Fibroblast of upper back skin (primary cell): ENCODE measurements at regions not wholly inside any gene's neighbourhood (a gene's known extent, or its start where the extent isn't known, plus 50 kb on each side); places are given as distances from the start of the nearest gene placed in this dataset.
"Not testable (repeated sequence)": the region's sequence is repeated elsewhere in the genome, so short reads cannot be mapped to it uniquely, and the experiment has no call there.

Experiments
- DNase-seq: peaks from one replicate; pipeline ENCODE4 v3.0.0-alpha.2; 2013

DNA sequence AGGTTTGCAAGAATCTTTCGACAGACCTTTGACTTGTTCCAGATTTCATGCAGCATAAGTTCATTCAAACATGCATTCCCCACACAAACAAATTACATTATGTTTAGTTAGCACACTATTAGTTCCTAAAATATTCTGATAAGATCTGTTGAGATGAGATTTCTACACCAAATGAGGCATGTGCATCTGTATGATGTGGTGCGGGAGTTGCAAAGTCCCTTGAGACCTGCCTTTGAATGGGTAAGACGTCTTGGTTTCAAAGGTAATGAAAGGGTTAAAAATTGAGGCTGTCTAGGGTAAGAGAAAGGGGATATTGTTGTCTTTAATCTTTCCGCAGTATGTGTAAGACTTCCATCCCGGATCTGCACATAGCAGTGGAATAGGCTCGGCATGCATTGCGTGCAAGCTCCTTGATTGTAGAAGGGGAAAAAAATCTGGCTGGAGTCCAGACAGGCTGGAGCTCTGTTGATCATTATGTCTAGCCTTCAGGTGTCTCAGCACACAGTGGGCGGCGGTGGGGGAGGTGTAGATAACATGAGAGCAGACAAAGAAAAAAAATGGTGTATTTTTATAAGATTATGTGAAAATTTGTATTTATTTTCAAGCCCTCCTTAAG lies 296.6 kb downstream of the PTPRC start:
- peak; percentile 99 for DNase-seq

DNA sequence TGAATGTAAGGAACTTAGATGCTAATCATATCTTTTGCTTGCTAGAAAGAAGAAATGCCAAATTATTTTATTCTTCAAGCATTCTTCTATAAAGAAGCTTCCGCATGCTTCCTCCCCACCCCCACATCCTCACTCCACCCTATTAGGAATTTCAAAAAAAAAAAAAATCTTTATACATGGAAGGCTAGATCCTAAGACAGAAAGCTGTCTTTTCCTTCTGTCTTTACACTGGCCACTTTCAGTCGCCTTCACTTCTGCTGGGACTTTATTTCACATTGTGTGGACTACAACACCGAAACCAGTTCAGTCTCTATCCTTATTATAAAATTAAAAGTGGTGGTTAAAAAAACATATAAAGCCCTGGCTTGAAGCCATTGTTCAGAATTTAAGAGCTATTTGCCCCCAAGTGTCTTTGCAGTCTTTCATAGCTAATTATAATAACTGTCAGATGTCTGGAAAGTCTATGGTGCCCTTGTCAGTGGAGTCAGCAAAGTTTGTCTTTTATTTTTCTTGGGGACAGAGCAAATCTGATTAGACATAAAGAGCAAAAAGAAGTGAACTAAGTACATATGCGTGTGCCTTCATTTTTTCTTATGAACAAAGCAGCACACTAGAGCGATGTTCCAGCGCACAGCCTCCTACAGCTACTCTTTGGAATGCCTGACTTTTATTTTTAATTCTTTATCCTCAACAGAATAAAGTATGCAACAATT lies 297.7 kb downstream of the PTPRC start:
- peak; percentile 57 for DNase-seq

DNA sequence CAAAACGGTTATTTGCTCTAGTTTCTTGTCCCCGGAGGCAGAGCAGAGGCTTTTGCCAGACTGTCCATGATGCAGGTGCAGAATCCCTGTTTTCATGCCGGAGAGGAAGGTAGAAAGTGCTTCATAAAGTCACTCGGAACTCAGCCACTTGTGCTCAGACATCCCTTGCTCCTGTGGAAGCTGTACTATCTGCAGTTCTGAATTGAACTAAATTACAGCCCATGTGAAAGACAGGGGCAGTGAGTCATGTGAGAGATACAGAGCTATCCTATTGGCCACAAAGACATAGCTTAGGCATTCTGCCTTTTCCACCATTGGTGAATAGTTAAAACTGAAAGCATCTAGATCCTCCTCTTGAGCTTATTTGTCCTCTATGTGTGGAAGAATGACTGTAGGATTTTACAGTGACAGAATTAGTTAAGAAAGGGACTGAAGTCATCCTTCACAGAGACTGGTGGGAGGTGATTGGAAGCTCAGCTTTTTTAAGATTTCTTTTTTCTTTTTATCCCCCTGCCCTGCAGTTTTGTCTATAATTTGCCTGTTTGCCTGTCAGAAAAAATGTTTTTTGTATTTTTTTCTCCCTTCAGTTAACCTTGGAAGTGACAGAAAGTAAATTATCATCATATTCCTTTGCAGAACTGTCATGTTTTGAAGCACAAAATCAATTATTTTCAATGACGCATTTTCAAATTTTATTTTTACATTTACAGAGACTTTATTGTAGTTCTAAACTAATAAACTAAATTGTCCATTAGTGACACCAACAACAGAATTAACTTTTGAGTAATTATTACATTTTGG lies 298.6 kb downstream of the PTPRC start:
- DNase-seq = peak; percentile 94

DNA sequence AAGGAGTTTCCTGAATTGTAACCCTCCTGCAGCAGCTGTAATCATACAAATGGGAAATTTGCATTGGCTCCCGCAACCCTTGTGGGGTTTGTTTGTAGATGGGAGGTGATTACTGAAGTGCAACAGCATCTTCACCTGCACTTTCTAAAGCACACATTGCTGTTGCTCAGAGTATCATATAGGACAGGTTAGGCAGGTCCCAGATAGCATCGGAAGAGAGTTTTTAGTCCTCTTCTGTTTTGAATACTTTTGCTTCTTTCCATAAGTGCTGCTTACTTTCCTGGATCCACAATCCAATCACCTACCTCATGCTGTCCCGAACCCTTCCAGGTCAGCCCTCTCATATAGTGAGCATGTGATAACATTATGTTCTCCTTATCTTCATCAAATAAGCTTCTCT lies 300.4 kb downstream of the PTPRC start:
- no peak for DNase-seq

DNA sequence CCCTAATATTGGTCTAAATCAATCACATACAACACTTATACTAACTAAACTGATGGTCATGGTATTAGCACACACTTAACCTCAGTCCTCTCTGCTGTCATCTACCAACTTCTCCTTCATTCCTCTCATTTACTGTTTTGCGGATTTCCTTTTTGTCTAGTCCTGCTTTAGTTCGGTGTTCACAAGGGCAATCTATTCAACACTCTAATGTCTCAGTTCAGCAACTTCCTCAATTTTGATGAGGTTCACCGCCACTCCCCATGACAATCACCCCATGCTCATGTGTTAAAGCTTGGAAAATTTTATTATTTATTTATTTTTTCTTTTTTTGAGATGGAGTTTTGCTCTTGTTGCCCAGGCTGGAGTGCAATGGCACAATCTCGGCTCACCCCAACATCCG lies 301.1 kb downstream of the PTPRC start:
- no peak for DNase-seq

DNA sequence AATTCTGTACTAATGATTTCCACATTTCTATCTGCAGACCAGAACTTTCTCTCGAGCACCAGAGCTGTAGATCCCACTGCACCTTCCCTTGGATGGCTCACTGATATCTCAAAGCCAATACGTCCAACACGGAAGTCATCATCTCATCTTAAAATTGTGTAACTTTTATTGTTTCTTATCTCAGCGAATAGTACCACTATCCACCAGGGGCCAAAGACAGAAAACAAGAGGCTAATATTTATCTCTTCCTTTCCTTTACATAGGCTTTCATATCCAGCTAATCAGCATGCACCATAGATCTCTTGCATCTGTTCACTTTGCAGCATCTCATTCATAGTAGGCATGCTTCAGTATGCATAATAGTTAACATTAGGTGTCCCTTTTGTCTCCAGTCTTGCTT lies 303.6 kb downstream of the PTPRC start:
- DNase-seq = no peak

DNA sequence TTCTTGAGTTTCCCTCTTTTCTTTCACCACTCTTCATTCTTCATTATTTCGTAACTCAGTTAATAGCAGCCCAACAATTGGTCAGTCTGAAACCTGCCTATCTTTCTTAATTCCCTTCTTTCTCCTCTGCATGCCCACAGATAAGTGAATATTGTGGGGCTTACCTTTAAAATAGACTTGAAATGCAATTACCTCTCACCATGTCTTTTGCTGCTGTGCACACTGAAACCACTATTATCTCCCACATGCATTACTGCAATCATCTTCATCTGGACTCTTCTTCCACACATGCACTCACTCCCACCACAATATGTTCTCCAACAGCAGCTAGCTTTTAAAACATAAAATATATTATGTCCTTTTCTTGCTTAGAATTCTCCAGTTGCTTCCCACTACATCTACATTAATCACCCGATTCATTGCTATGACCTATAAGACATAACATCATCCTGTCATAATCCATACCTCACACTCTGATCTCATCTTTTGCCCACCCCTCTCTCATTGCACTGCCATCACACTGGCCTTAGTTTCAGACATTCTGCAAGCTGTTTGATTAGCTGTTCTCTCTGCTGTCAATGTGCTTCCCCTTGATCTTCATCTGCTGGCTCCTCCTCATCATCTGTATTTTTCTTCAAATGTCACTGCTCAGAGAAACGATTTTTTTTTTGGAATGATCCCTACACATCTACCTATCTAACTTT lies 304.8 kb downstream of the PTPRC start:
- DNase-seq = no peak

DNA sequence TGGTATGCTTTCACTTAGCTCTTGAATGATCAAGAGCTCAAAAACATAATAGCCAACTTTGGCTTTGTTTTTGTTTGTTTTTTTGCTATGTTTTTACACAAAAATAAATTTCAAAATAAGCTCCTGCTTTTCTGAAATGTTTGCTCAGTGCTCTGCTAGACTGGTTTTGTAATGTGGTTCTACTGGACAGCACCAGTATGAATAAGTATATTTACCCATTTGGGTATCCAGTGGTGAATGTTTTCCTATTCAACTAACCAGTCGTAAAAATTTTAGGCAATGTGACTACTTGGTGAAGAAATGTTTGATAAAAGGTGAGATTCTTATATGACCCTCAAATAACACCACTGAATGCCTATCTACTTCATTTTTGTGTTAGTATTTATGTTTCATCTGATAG lies 308.6 kb downstream of the PTPRC start:
- DNase-seq = no peak

DNA sequence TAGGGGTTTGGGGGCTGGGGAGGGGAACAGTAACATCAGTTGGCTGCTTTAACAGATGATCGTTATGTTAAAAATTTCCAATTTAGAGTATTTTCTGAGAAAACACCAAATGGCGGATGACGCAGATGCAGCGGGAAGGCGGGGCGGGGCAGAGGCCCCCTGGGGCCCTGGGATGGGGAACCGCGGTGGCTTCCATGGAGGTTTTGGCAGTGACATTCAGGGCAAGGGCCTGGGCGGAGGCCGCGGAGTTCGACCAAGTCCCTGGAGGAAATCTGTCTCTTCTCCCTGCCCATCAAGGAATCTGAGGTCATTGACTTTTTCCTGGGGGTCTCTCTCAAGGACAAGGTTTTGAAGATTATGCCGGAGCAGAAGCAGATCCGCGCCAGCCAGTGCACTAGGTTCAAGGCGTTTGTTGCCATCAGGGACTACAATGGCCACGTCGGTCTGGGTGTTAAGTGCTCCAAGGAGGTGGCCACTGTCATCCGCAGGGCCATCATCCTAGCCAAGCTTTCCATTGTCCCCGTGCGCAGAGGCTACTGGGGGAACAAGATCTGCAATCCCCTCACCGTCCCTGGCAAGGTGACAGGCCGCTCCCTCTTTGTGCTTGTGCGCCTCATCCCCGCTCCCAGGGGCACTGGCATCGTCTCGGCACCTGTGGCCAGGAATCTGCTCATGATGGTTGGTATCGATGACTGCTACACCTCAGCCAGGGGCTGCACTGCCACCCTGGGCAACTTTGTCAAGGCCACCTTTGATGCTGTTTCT lies 310.2 kb downstream of the PTPRC start:
- no peak for DNase-seq

DNA sequence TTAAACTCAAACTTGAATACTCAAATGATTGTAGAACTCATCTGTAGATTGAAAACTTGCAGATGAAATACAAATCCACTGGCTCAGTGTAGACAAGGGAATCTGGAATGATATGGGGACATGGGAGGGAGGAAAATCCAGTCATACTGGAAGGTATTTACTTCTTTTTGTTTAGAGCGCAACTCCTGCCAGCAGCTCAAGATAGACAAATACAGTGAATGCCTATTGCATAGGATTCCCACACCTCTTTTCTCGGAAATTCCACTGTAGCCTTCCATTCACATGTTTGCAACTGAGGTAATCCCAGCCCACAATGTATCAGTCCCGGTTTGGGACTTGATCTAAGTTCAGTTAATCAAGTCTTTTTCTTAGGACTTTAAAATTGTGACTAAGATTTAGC lies 311.2 kb downstream of the PTPRC start:
- DNase-seq = no peak

DNA sequence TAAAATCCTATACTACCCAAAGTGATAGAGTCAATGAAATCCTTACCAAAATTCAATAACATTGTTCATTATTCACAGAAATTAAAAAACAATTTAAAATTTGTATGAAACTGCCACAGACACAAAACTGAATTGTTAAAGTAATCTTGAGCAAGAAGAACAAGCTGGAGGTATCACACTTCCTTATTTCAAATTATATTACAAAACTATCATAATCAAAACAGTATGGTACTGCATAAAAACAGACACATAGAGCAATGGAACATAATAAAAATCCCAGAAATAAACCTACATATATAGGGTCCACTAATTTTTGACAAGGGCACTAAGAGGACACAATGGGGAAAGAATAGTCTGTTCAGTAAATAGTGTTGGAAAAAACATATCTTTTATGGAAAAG lies 316.2 kb downstream of the PTPRC start:
- DNase-seq = no peak

DNA sequence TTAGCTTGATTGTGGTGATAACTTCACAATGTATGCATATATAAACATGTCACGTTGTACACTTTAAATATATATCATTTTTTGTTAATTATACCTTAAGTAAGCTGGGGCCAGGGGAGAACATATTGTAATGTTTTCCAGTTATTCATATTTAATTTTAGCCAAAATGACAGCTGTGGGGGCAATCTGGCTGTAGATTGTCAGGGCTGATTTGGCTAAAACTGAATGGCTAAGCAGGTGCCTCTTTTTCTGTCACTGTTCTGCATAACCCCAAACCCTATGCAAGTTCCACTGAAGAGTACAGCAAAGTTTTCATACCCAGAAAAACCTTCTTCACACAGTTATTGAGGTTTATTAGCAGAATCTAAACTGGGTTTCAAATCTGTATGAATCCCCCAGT lies 318.2 kb downstream of the PTPRC start:
- no peak for DNase-seq

DNA sequence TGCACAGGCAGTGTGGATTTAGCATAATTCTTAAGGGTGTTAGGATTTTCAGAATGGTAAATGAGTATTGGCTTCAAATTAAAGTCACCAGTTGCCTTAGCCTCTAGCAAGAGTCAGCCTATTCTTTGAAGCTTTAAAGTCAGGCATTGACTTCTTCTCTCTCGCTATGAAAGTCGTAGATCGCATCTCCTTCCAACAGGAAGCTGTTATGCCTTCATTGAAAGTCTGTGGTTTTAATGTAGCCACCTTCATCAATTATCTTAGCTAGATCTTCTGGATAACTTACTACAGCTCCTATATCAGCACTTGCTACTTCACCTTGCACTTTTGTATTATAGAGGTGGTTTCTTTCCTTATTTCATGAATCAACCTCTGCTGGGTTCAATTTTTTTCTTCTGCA lies 320.2 kb downstream of the PTPRC start:
- no peak for DNase-seq

DNA sequence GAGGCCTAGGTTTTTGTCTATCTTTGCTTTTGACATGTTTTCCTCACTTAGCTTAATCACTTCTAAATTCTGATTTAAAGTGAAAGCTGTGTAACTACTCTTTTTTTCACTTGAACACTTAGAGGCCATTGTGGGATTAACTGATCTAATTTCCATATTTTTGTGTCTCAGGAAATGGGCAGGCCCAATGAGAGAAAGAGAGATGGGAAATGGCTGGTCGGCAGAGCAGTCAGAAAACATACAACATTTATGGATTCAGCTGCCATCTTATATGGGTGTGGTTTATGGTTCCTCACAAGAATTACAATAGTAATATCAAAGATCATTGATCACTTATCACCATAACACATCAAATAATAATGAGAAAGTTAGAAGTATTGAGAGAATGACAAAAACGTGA lies 320.8 kb downstream of the PTPRC start:
- no peak for DNase-seq

DNA sequence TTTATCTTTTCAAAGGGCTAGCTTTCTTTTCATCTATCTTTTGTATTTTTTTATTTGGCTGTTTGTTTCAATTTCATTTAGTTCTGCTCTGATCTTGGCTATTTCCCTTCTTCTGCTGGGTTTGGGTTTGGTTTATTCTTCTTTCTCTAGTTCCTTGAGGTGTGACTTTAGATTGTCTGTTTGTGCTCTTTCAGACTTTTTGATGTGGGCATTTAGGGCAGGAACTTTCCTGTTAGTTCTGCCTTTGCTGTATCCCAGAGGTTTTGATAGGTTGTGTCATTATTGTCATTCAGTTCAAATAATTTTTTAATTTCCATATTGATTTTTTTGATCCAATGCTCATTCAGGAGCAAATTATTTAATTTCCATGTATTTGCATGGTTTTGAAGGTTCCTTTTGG lies 325.0 kb downstream of the PTPRC start:
- not testable (repeated sequence) for DNase-seq

DNA sequence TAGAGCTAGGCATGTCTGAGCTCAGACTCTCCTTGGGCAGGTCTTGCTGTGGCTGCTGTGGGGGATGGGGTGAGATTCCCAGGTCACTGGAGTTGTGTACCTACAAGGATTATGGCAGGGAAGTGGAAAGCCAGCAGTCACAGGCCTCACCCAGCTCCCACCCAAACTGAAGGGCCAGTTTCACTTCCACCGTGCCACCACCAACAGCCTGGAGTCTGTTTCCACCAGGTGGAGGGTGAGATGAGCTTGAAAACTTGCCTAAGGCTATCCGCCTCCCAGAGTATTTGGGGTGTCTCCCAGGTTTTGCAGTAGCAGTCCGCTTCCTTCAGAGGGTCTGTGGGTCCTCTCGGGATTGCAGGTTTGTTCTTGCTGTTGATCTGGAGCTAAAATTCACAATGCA lies 327.7 kb downstream of the PTPRC start:
- no peak for DNase-seq

DNA sequence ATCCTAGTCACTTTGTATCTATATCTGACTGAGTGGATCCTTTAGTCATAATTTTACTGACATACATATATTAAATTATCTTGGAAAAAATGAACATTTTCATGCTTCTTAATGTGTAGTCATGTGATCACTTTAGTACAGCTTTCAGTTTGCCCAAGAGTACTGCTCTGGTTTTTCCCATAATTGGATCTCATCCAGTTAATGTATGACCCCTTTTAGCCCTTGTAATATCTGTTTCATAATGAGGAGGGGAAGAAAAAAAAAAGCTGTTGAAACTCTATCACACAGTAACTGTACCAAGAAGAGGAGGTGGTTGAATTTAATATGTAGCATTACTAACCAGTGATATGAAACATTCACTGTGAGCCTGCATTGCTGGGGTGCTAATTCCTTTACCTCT lies 328.7 kb downstream of the PTPRC start:
- DNase-seq = no peak

DNA sequence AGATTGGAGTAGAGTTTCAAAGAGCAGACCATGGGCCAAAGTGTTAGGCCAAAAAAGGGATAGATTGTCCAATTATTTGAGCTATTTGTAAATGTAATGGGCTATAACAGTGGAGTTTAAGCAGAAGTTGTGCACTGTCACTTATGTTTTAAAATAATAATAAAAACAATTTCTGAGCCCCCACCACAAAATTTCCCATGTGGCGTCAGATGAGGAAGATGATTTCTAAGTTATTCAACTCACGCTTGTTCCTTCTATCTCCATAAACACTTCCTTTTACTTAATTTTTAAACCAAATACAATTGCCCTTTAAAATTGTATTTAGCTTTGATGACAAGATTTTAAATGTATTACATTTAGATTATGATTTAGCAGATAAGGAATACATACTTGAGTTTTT lies 330.0 kb downstream of the PTPRC start:
- DNase-seq = no peak

DNA sequence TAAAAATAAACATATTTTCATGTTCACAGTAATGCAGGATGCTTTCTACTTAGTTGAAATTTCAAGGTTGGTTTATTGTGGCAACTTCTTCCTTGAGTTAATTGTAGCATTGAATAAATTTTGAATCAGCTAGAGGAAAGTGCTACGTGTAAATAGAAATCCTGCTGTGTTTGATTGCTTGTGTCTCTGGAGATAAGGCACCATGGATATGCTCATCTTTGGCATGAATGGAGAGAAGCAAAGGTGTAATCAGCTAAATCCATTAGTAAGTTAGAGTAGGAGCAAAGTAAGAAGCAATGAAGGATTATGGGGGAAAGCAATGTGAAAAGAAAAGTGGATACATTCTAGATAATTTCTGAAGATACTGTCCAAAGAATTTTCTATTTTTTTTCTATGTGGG lies 331.1 kb downstream of the PTPRC start:
- DNase-seq = no peak

DNA sequence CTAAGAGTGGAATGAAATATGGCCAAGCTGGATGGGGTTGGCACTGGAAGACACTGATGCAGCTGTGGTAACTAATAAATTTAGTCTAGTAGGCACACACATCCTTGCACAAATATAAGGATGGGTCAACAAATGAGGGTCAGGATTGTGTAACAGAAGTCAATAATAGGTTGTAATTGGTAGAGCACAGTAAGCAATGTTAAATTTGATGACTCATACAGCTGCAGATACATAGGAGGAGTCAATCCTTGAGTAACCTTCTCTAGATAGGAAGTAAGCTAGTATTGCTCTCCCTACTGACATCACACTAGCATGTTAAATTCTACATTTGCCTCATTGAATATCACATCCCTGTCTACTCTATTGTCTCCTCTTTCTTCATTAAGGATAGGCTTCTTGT lies 332.1 kb downstream of the PTPRC start:
- DNase-seq = peak; percentile 21

DNA sequence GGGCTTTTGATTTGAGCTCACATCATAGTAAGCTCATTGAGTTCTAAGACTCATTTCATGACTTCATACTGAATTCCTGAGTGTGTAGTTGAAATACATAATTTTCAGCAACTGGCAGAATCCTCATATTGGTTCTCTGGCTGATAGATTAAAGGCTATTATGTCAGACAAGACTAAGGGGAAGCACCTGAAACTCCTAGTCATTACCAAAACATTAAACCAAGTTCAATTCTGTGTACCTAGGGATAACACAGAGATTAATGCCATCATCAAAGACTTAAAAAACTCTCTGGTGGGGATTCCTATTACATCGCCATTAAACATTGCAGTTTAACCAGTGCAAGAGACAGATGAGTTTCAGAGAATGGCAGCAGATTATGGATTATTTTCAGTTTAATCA lies 339.1 kb downstream of the PTPRC start:
- DNase-seq = no peak

DNA sequence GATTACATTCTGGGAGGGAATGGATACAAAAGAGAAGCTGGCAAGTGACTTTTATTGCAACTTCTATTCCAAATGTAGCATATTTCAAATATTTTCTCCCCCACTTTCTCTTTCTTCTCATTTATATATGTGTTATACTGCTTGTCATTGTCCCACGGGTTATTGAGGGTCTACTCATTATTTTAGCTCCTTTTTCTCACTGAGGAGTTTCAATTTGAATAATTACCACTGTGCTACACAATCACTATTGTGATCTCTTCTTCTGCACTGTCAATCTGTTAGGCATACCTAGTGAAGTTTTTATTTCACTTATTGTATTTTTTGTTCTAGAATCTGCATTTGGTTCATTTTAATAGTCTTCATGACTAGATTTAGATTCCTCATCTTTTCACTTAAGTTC lies 339.7 kb downstream of the PTPRC start:
- no peak for DNase-seq

DNA sequence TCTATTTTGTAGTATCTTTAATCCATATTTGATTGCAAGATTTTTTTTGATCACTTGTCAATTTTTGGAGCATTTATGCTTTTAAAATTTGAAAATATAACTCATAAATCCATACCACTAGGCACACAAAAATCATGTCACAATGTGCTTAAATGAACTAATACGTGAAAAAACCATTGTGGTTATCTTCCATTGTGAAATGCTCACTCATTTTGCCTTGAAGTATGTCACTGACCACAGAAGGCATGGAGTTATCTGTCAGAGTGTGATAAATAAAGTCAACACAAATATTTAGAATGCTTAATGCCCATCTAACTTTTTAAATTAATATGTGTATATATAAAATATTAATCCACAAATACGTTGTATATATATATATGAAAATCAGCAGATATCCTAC lies 347.2 kb downstream of the PTPRC start:
- no peak for DNase-seq
